GM21360 (cell line): ENCODE measurements at regions not wholly inside any gene's neighbourhood (a gene's known extent, or its start where the extent isn't known, plus 50 kb on each side); places are given as distances from the start of the nearest gene placed in this dataset.
"Not testable (repeated sequence)": the region's sequence is repeated elsewhere in the genome, so short reads cannot be mapped to it uniquely, and the experiment has no call there.

ENCODE experiments used
- ATAC-seq: cut with Tn5 transposase; IDR thresholded peaks from one replicate; pipeline ENCODE4 v1.9.1; 2021; ENCODE audit warnings: mild to moderate bottlenecking, moderate library complexity; ENCODE audit not compliant: unreplicated experiment

DNA sequence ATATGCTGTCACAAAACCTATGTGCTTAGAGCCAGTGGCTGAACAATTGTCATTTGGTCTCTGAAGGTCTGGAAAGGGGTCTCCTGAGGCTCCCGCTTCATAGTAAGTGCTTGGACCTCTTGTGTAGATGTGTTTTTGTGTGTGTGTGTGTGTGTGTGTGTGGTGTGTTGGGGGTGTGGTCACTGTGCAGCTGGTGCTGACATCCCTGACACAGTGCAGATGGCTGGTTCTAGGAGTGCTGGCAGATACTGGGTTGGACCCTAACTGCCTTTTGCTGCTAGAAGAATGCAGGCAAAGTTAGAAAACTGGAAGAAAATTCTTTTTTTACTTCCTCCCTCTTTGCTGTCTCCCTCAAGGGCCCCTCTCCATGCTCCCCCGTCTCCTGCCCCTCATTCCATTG, 1872.6 kb downstream of the ARAP2 start:
- no peak for ATAC-seq

DNA sequence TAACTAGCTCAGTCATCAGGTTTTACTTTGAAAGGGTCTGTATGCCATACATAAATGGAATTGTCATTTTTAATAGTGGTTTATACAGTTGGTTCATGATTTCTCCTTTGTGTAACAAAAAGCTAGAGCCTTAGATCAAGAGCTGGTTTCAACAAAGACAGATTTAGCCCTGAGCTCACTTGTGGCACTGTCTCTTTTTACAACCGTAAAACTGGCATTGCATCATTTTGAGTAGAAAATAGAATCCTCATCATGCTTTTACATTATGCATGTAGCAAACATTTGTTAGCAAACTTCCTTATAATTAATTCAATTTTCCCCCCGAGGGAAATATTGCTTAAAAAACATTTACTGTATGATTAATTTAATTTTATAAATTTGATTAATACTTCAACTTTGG, 1871.5 kb downstream of the ARAP2 start:
- no peak for ATAC-seq

DNA sequence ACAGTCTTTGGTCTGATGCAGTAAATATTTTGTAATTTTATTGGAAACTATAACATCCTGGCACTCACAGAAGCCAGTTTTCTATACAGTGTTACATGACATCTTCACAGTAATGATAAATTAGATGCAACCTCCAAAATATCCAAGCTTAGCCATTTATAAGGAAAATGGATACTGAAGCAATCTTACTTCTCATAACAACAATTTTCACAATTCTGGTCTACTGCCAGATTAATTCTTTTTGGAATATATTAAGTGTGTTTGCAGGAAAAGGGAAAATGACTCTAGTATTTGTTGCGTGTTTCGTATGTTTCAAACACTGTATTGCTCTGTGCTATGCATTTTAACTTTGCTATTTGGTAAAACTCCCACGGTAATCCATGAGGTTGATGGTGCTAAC, 1870.9 kb downstream of the ARAP2 start:
- ATAC-seq: no peak

DNA sequence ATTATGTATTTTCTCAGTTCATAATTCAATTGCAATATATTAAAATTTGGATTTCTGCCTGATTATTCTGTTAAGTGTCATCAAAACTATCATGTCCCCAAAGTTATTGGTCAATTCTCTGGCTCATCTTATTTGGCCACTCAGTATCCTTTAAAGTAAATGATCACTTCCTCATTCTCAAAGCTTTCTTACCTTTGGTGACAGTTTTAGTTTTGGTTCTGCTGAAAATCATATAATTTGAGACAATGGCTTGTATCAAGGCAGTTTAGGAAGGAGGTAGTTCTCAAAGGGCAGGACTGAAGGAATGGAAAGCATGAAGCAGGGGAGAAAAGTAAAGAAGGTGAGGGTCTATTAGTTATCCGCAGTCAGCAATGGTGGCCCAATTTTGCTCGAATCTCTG, 1832.1 kb downstream of the ARAP2 start:
- no peak for ATAC-seq

DNA sequence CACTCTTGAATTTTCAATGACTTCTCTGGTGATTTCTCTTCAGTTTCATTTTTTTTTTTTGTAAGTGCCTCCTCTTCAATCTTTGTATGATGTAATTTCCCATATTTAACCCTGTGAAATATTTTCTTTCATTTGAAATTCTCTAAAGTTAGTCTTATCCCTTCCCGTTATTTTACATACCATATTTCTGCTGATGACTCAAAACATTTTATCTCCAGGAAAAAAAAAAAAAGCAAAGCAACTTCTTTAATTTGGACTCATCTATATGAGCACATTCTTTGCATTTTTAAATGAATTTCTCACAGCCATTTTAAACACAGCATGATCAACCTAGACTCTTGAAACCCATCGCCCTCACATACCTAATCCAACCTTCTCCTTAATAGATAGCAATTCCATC, 1831.4 kb downstream of the ARAP2 start:
- no peak for ATAC-seq

DNA sequence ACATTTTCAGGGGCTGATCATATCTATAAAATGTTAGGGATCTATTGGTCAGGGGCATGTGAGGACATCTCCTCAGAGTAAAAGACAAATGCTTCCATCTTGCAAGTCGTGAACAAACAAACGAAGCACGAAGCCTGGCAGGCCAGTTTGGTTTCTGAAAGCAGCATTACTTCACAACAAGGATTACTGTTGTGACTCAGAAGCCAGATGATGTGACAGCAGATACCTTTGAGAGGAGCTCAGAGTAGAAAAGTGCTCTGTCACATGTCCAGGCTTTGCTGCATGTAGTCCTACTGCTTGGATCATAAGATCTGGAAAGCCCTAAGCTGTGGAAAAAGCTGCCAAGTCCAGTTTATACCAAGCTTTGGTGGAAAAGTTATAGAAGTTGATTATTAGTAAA, 1827.2 kb downstream of the ARAP2 start:
- no peak for ATAC-seq

DNA sequence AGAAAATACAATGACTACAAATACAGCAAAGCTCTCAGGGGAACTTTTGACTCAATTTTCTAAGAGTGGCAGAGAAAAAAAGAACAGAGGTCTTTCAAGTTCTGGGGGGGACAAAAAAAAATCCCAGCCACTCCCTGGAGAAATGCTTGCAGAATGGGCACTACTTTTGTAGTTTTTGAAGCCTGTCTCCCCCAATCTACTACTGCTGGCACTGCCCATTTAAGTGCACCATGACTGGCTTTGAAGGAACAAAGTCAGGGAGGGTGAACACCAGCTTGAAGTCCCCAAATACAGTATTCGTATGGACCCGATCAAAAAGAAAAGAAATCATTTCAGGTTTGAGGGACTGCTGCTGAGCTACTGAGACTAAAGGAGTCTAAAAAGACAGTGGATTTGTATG, 1824.4 kb downstream of the ARAP2 start:
- no peak for ATAC-seq

DNA sequence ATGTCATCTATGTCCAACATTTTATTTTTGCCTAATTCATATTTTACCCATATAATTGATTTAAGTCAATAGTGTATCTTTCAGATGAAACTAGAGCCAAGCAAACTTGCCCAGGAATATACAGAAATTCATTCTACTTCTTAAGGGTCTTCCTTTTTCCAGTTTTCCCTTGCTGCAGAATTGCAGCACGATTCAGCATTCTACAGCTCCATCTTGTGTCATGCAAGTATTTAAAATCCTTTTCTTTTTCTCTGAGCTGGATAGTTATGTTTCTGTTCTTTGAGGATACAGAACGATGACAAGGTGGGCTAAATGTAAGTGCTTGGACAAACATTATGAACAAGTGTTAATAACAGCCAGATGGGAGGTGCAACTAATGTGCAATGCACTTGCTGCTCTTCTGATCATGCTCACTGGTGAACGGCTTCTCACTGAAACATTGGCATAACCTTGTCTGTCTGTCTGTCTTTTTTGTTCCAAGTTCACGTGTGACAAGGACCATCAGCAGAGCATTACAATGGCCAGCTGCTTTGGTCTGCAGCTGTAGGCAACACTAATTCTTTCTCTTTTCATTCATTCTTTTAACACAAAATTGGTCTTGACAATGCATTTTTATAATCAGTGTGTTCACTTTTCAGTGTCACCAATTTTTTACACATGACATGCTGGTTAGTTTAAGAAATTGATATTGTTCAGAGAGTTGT, 1821.7 kb downstream of the ARAP2 start:
- no peak for ATAC-seq

DNA sequence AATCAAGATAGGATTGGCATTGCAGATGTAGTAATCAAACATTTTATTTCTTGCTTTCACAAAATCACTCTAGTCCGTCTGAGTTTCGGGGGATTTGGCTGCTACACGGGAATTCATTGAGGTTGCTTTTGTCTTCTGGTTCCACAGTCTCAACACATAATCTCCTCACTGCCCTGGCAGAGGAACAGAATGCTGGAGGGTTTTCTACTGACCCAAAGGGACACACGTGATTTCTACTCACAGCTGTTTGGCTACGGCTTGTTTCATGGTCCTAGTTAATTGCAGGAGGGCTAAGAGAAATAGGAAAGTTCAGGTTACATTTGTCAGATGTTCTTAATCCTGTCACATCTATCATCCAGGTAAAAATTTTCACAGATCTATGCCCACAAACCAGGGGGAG, 1811.6 kb downstream of the ARAP2 start:
- no peak for ATAC-seq

DNA sequence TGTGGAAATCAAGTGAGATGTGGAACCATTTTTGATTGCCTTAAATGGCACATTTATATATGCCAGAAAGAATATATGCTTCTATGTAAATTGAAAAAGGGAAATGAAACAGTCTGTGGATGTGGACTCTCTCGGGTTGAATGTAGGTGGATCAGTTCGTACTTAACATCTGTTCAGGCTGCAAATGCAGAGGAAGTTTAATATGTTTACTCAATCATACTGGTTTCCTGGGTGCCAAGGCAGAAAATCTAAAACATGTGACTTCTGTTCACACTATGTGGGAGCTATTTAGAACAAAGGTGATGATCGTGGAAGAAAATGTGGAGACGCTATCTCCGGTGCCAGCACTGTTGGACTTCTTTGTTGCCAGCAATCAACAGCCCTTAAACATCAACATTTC, 1809.9 kb downstream of the ARAP2 start:
- peak; percentile 72 for ATAC-seq

DNA sequence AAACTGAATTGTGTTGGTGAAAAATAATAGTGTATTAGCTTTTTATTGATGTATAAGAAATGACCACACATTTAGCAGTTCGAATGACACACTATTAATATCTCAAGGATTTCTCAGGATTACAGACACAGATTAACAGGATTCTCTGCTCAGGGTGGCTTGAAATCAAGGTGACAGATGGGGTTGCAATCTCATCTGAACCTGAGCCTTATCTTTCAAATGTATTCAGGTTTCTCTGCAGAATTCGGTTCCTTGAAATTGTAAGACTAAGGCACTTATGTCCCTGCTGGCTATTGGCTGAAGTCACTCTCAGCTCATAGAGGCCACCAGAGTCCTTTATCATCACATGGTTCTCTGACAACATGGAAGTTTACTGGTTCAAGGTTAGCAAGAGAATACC, 1780.1 kb downstream of the ARAP2 start:
- ATAC-seq: no peak

DNA sequence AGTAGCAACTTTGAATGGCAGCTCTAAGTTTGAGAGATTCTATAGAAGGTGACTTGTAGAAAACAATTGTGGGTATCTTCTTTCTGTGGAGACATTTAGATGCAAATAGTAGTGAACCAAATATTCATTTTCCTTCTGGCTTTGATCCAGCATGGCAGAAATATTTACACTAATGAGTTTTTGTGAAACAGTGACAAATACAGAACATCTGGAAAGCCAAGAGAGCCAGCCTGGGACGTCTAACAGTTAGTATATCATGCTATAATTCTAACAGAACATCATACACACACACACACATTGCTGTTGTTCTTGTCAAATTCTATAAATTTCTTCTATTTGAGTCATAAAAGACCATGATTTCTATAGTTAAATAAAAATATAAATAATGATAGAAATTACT, 1777.9 kb downstream of the ARAP2 start:
- no peak for ATAC-seq

DNA sequence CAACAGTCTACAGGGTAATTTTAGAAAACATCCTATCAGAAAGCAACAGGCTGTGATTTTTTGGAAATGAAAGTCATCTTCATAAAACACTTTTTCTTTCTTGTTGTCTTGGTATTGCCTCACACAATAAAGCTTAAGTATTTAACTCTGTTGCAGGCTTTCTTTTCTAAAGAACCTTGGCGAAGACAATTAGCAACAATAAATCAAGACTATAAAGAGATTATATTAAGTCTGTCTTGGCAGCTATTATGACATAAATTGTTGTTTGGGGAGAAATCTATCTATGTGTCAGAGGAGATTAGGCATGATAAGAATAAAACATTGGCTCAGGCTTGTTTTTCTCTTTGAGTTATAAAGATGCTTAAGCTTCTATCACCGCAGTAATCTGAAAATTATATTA, 1774.8 kb downstream of the ARAP2 start:
- ATAC-seq: no peak

DNA sequence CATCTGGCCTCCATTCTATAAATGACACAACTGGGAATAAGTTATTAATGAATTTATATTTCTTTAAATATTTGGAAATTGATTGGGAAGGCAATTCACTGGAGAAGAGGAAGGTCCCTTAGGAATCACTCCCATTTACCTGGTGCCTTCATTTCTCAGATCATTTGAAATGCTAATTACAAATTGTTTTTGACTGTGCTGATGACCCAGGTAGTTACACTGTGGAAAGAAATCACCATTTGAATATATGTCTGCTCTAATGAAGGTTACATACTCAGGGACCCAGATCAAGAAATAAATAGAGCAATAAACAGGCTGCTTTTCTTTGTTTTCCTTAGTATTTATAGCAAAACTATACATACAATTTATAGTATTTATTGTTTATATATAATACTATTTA, 1759.1 kb downstream of the ARAP2 start:
- no peak for ATAC-seq

DNA sequence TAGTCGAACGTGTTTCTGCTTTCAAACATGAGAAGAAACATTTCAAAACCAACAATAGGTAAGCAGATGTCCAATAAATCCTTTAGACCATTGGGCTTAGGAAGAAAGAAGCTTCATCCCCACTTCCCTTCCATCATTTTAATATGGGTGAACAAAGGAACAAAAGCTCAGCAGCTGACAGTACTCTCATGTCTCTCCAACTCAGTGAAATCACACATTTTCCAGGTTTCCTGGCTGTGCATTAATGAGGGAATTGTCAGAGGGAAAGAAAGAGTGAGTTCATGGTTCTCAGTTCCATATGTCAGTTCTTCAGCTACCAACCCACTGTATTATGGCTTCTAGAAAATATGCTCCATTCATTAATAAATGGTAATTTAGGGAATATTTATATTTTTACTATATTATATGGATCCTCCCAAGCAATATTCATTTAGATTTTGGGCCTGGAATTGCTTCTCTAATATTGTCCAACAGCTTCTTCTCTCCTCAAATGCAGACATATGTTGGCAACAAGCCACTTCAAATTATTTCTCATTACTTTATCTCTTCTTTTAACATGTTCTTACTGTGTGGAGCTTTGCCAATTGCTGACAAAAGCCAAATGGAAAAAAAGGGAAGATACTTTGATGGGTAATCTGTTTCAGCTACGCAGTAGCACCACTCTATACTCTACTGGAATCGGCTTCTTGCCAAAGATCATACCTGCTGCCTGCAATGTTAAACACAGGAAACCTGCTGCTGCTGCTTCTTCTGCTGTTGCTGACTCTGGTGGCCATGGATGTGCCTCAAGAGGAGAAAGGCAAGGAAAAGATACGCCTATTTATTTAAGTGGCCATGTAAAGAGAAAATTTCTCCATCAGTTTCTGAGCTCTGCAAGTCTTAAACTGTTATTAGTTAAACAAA, 1757.6 kb downstream of the ARAP2 start:
- no peak for ATAC-seq

DNA sequence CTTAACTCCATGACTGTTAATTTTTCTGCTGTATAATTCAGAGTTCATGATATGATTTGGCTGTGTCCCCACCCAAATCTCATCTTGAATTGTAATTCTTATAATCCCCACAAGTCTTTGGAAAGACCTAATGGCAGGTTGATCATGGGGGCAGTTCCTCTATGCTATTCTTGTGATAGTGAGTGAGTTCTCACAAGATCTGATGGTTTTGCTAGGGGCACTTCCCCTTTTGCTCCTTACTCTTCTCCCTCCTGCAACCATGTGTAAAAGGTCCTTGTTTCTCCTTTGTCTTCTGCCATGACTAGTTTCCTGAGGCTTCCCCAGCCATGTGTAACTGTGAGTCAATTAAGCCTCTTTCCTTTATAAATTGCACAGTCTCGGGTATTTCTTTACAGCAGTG, 1751.9 kb downstream of the ARAP2 start:
- ATAC-seq: no peak

DNA sequence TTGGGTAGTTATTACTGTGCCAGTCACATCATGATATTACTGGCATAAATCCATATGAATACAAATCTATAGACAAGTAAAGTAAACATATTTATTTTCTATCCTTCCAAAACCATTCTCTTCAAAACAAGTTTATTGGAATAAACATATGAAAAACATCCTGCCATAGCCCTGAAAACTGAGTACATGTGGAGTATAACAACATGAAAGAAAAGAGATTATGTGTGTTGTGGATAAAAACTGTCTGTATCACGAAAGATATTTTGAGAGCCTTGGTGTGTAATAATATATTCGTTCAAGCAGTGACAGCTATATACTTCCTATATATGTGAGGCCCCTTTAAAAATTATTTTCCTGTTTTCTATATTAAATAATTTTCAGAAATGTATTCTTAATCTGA, 1742.2 kb downstream of the ARAP2 start:
- ATAC-seq: no peak

DNA sequence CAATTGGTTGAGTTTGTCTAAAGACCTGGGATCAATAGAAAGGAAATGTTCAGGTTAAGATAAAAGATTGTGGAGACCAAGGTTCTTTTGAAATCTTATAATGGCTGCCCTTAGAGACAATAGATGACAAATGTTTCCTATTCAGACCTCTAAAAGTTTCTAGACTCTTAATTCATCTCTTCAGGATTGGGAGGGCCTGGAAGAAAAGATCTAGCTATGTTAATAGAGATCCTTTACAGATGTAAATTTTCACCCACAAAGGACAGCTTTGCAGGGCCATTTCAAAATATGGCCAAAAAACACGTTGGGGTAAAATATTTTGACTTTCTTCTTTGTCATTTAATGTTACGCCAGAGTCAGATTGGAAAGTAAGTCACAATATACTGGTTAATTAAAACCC, 1739.6 kb downstream of the ARAP2 start:
- not testable (repeated sequence) for ATAC-seq

DNA sequence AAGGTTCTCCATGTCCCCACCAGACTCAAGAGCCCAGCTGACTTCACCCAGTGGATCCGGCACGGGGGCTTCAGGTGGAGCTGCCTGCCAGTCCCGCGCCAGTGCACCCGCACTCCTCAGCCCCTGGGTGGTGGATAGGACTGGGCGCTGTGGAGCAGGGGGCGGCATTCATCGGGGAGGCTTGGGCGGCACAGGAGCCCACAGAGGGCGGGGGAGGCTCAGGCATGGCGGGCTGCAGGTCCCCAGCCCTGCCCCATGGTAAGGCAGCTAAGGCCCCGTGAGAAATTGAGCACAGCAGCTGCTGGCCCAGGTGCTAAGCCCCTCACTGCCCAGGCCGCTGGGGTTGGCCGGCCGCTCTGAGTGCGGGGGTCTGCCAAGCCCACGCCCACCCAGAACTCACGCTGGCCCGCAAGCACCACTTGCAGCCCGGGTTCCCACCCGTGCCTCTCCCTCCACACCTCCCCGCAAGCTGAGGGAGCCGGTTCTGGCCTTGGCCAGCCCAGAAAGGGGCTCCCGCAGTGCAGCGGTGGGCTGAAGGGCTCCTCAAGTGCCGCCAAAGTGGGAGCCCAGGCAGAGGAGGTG, 1737.7 kb downstream of the ARAP2 start:
- not testable (repeated sequence) for ATAC-seq

DNA sequence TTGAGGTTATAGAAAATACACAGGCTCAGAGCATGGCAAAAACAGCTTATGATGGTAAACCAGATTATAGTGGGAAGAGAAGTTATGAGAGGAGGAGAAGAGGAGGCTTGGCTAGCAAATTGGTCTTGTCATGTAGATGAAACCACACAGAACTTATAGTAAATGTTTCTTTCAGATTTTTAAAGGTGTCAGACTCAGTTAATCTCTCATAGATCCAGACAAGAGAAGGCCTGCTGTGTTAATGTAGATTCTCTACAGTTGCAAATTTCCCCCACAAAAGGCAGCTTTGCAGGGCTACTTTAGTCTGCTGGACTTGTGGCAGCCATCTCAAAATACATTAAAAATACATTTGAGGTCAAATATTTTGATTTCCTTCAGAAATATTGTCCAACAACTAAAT, 1731.7 kb downstream of the ARAP2 start:
- no peak for ATAC-seq

DNA sequence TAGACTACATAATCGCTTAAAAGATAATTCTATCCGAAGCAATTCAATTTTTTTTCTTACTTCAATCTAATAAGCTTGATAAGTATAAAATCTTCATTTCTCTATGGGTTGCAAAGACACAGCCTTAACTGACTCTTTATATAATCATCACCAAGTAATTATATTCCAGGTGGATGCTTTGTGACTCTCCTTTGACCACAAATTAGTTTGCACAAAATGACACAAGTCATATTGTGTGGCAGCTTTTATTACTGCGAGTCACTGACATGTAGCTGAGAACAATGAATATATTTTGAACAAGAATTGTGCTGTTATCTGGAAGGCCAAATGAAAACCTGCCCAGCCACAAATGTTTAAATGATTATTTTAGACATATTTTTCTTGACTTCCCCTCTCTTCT, 1727.8 kb downstream of the ARAP2 start:
- ATAC-seq: no peak

DNA sequence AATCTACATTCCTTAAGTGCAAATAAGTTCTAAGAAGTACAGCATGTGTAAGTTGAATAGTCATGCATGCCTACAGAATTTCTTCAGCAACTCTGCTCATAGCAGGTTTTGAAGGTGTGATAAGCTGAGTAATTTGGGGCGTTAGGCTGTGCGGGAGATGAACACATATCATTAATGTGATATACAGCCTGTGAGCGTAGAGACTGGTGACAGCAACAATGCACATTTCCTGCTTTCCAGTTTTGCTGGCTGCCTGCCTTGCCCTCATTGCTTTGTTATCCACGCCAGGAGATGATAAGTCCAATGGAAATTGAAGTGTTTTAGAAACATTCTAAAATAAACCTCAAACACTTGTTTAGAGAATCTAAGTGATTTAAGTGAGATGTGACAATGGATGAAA, 1709.4 kb downstream of the ARAP2 start:
- no peak for ATAC-seq
